ENCODE measurements at regions not wholly inside any gene's neighbourhood (a gene's known extent, or its start where the extent isn't known, plus 50 kb on each side); places are given as distances from the start of the nearest gene placed in this dataset.

DNA sequence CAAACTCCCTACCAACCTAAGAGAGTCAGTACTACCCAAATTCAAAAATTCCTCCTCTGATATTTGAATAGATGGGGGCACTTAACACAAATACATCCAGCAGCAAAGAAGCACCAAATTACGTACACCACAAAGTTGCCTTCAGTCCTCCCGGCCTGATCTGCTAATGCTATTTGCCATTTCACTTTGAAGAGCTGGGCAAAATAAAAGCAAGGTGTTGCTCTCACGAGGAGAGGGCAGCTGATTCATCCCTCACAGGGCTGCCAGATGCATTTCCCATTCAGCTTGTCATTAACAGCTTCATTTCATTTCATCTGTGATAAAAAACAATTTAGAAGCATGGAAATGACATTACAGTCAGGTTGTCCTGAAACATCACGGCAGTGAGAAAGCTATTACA lies 283.4 kb upstream of the VEPH1 start:
- Histone ChIP-seq H3K27ac (replicated peaks) (no peak overlapping the region), H3K4me3 (replicated peaks; ENCODE audit: insufficient read depth, low read length) (no peak overlapping the region), H3K27me3 (ENCODE audit: insufficient read depth, poor library complexity, severe bottlenecking) (no peaks in the 10 kb centered on the region)
- DNase-seq (ENCODE audit: low read depth in 1 of 2, low spot score in 1 of 2): no peak
- TF ChIP-seq, protein P1, sequence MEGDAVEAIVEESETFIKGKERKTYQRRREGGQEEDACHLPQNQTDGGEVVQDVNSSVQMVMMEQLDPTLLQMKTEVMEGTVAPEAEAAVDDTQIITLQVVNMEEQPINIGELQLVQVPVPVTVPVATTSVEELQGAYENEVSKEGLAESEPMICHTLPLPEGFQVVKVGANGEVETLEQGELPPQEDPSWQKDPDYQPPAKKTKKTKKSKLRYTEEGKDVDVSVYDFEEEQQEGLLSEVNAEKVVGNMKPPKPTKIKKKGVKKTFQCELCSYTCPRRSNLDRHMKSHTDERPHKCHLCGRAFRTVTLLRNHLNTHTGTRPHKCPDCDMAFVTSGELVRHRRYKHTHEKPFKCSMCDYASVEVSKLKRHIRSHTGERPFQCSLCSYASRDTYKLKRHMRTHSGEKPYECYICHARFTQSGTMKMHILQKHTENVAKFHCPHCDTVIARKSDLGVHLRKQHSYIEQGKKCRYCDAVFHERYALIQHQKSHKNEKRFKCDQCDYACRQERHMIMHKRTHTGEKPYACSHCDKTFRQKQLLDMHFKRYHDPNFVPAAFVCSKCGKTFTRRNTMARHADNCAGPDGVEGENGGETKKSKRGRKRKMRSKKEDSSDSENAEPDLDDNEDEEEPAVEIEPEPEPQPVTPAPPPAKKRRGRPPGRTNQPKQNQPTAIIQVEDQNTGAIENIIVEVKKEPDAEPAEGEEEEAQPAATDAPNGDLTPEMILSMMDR (IDR thresholded peaks at IDR 0.05; ENCODE audit: insufficient read depth, low read length): no peak
- TF ChIP-seq REST (IDR thresholded peaks at IDR 0.05; ENCODE audit: insufficient replicate concordance, low read depth) (no peak), GABPA (IDR thresholded peaks at IDR 0.05; ENCODE audit: low read depth) (no peak), SPI1 (IDR thresholded peaks at IDR 0.05; ENCODE audit: borderline replicate concordance, low read depth) (no peak), POLR2AphosphoS5 (IDR thresholded peaks at IDR 0.05; ENCODE audit: low read depth) (no peak)

DNA sequence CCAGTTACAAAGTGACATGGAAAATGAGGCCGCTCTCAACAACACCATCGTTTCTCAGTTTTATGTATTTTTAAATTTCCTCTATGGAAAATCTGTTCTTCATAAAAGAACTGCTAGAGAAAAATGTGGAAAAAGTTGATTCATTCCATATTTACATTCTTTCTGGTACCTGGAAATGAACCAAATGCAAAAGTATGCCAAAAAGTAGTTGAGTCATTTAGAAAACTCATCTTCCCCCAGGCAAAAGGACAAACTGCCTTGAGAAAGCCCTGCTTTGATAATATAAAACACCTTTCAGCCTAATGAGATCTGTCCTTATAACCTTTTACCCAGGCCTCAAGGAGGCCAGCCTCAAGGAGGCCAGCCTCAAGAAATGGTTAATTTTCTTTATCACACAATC lies 283.0 kb upstream of the VEPH1 start:
- TF ChIP-seq SPI1 (IDR thresholded peaks at IDR 0.05; ENCODE audit: borderline replicate concordance, low read depth): no peak
- no peak for TF ChIP-seq REST (IDR thresholded peaks at IDR 0.05; ENCODE audit: insufficient replicate concordance, low read depth)
- no peak for TF ChIP-seq POLR2AphosphoS5 (IDR thresholded peaks at IDR 0.05; ENCODE audit: low read depth)
- TF ChIP-seq GABPA (IDR thresholded peaks at IDR 0.05; ENCODE audit: low read depth): no peak
- TF ChIP-seq, protein P1 (IDR thresholded peaks at IDR 0.05; ENCODE audit: insufficient read depth, low read length): no peak
- no peak for DNase-seq (ENCODE audit: low read depth in 1 of 2, low spot score in 1 of 2)
- Histone ChIP-seq H3K27ac (replicated peaks) (no peak overlapping the region), H3K27me3 (ENCODE audit: insufficient read depth, poor library complexity, severe bottlenecking) (no peaks in the 10 kb centered on the region), H3K4me3 (replicated peaks; ENCODE audit: insufficient read depth, low read length) (no peak overlapping the region)

GRCh38 chr3:157785102-157785826 lies 282.0 kb upstream of the VEPH1 start:
- Histone ChIP-seq H3K27me3 (ENCODE audit: insufficient read depth, poor library complexity, severe bottlenecking) (no peaks in the 10 kb centered on the region), H3K4me3 (replicated peaks; ENCODE audit: insufficient read depth, low read length) (no peak overlapping the region), H3K27ac (replicated peaks) (no peak overlapping the region)
- TF ChIP-seq SPI1 (IDR thresholded peaks at IDR 0.05; ENCODE audit: borderline replicate concordance, low read depth) (no peak), GABPA (IDR thresholded peaks at IDR 0.05; ENCODE audit: low read depth) (no peak), REST (IDR thresholded peaks at IDR 0.05; ENCODE audit: insufficient replicate concordance, low read depth) (no peak), POLR2AphosphoS5 (IDR thresholded peaks at IDR 0.05; ENCODE audit: low read depth) (no peak)
- TF ChIP-seq, protein P1 (IDR thresholded peaks at IDR 0.05; ENCODE audit: insufficient read depth, low read length): no peak
- DNase-seq (ENCODE audit: low read depth in 1 of 2, low spot score in 1 of 2): no peak

Data from HL-60 (cell line).